ENCODE measurements at regions not wholly inside any gene's neighbourhood (a gene's known extent, or its start where the extent isn't known, plus 50 kb on each side); places are given as distances from the start of the nearest gene placed in this dataset.

DNA sequence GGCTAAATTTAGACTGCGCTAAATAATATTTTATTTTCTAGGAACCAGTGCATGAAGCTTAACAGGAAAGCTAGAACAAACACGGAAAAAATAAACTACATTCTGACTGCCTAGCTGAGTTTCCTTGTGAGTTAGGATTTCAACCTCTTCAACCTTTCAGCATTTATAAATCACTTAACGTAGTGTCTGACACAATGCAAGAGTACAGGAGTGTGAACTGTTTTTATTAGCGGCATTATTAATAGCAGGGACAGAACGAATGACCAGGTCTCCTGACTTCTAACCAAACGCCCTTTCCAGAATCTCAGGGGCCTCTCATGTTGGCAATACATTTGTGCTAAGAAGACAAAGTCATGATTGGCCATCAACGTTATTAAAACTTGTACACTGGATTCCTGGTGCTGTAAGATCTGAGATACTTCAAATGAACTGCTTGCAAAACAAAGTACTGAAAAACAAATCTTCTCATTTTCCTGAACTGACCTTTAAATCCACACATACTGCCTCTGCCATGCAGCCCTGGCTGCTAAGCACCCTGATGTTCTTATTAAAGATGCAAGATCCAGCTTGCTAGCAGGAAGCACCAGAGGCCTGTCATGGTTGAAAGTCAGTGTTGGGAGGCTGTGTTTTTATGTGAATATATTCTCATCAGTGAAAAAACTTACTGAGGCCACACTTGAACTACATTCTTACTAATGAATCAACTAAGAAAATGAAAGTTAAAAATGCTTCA, 380.4 kb upstream of the CPEB2 start:
- Histone ChIP-seq H3K79me2 (no peaks in the 10 kb centered on the region), H3K27me3 (ENCODE audit: control insufficient read depth, insufficient read depth, low read length) (no peaks in the 10 kb centered on the region), H3K4me2 (ENCODE audit: low read length) (no peak overlapping the region), H3K4me1 (peaks cover 3% of the 10 kb centered on the region), H3K36me3 (ENCODE audit: control insufficient read depth, insufficient read depth, low read length) (no peaks in the 10 kb centered on the region), H3K9me3 (ENCODE audit: control insufficient read depth, low read length) (no peaks in the 10 kb centered on the region), H2AFZ (no peak overlapping the region), H3K27ac (no peak overlapping the region), H3K4me3 (ENCODE audit: low read depth, low read length) (no peak overlapping the region), H3K9ac (no peak overlapping the region)
- TF ChIP-seq, protein P1, sequence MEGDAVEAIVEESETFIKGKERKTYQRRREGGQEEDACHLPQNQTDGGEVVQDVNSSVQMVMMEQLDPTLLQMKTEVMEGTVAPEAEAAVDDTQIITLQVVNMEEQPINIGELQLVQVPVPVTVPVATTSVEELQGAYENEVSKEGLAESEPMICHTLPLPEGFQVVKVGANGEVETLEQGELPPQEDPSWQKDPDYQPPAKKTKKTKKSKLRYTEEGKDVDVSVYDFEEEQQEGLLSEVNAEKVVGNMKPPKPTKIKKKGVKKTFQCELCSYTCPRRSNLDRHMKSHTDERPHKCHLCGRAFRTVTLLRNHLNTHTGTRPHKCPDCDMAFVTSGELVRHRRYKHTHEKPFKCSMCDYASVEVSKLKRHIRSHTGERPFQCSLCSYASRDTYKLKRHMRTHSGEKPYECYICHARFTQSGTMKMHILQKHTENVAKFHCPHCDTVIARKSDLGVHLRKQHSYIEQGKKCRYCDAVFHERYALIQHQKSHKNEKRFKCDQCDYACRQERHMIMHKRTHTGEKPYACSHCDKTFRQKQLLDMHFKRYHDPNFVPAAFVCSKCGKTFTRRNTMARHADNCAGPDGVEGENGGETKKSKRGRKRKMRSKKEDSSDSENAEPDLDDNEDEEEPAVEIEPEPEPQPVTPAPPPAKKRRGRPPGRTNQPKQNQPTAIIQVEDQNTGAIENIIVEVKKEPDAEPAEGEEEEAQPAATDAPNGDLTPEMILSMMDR (IDR thresholded peaks at IDR 0.05) = no peak

DNA sequence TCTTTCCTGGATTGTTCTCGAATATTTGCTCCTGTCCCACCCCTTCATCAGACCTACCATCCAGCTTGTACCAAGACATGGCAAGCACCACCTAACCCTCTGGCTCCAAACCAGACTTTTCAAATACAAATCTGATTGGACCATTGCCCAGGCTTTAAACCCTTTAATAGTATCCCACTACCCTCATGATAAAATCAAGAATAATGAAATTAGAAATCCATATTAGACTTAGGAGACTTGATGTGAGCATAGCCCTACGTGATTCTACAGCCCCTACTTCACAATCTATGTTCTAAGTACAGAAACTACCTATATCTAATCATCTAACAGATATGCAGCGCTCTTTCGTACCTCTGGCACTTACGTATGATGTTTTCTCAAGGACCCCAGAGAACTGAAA, 375.2 kb upstream of the CPEB2 start:
- Histone ChIP-seq H3K79me2 (no peaks in the 10 kb centered on the region), H3K36me3 (ENCODE audit: control insufficient read depth, insufficient read depth, low read length) (no peaks in the 10 kb centered on the region), H3K27ac (no peak overlapping the region), H3K4me2 (ENCODE audit: low read length) (no peak overlapping the region), H2AFZ (no peak overlapping the region), H3K27me3 (ENCODE audit: control insufficient read depth, insufficient read depth, low read length) (no peaks in the 10 kb centered on the region), H3K9me3 (ENCODE audit: control insufficient read depth, low read length) (no peaks in the 10 kb centered on the region), H3K4me3 (ENCODE audit: low read depth, low read length) (no peak overlapping the region), H3K9ac (no peak overlapping the region), H3K4me1 (peaks cover 3% of the 10 kb centered on the region)
- TF ChIP-seq, protein P1 (IDR thresholded peaks at IDR 0.05) = no peak

DNA sequence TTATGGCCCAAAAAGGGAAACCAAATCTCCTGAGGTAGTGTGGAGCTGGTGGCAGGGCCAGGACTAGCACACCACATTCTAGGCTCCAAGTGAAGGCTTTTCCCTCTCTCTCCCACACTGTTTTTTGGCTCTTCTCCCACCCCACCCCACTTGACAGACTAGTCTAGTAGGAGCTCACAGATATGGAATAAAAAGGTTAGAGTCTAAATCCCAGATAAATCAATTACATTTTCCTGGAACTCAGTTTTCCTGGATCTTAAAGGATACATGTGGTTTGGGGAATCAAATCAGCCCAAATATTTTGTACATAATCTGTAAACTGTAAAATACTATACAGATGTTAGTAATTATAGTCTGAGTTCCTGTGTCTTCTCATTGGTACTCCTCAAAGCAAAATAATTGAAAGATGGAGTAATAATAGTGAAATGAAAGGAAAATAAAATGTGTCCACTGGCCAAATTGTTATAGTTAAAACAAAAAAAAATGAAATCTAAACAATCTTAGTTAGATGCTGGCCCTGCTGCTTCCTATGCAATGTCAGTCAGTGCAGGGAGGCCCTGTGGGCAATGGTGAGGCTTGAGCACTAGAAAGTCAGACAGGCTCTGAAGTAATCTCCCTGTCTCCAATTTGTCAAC, 370.4 kb upstream of the CPEB2 start:
- Histone ChIP-seq H3K27ac (no peak overlapping the region), H3K4me3 (ENCODE audit: low read depth, low read length) (no peak overlapping the region), H3K4me1 (no peaks in the 10 kb centered on the region), H2AFZ (no peak overlapping the region), H3K4me2 (ENCODE audit: low read length) (no peak overlapping the region), H3K79me2 (no peaks in the 10 kb centered on the region), H3K36me3 (ENCODE audit: control insufficient read depth, insufficient read depth, low read length) (no peaks in the 10 kb centered on the region), H3K27me3 (ENCODE audit: control insufficient read depth, insufficient read depth, low read length) (no peaks in the 10 kb centered on the region), H3K9ac (no peak overlapping the region), H3K9me3 (ENCODE audit: control insufficient read depth, low read length) (no peaks in the 10 kb centered on the region)
- TF ChIP-seq, protein P1 (IDR thresholded peaks at IDR 0.05) = no peak

DNA sequence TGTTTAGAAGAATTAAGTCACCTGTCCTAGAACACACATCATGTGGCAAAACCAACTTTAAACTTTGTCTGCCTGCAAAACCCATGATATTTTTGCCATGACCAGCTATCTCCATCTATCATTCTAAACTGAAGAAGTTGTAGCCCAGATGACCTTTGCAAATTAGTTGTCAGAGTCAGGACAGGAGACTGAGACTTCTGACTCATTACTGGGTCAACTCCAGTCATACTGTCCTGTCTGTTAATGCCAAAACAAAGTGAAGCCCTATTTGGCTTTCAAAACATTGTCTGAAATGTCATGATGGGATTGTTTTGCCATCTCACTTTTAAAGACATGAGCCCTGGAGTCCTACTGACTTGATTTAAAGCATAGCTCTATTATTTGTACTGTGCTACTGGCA, 365.7 kb upstream of the CPEB2 start:
- H2AFZ ChIP-seq = no peak overlapping the region
- H3K27ac ChIP-seq = no peak overlapping the region
- no peaks in the 10 kb centered on the region for H3K27me3 ChIP-seq (ENCODE audit: control insufficient read depth, insufficient read depth, low read length)
- TF ChIP-seq, protein P1 (IDR thresholded peaks at IDR 0.05) = no peak
- no peak overlapping the region for H3K4me2 ChIP-seq (ENCODE audit: low read length)
- H3K4me3 ChIP-seq (ENCODE audit: low read depth, low read length) = no peak overlapping the region
- H3K36me3 ChIP-seq (ENCODE audit: control insufficient read depth, insufficient read depth, low read length) = no peaks in the 10 kb centered on the region
- no peaks in the 10 kb centered on the region for H3K9me3 ChIP-seq (ENCODE audit: control insufficient read depth, low read length)
- no peak overlapping the region for H3K9ac ChIP-seq
- no peaks in the 10 kb centered on the region for H3K79me2 ChIP-seq
- no peaks in the 10 kb centered on the region for H3K4me1 ChIP-seq

DNA sequence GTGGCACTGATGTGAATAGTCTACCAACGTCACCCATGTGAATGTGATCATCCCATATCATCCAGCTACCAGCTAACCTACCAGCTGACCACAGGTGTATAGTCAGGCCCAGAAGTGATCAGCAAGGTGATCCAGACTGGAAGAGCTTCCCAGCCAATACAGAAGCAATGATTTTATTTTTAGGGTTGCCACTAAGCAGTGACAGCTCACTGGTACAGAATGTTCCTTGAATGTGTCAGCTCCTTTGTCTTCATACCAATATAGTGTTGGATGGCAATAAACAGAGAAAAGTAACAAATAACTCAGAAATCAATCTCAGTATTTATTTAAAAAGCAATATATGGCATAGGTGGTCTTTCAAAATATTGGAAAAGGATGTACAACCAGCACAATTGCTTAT, 361.8 kb upstream of the CPEB2 start:
- Histone ChIP-seq H3K9me3 (ENCODE audit: control insufficient read depth, low read length) (no peaks in the 10 kb centered on the region), H3K79me2 (no peaks in the 10 kb centered on the region), H3K27ac (no peak overlapping the region), H3K4me1 (no peaks in the 10 kb centered on the region), H3K9ac (no peak overlapping the region), H3K36me3 (ENCODE audit: control insufficient read depth, insufficient read depth, low read length) (no peaks in the 10 kb centered on the region), H2AFZ (no peak overlapping the region), H3K4me3 (ENCODE audit: low read depth, low read length) (no peak overlapping the region), H3K4me2 (ENCODE audit: low read length) (no peak overlapping the region), H3K27me3 (ENCODE audit: control insufficient read depth, insufficient read depth, low read length) (no peaks in the 10 kb centered on the region)
- TF ChIP-seq, protein P1 (IDR thresholded peaks at IDR 0.05) = no peak
